CD4-positive, CD25-positive, alpha-beta regulatory T cell (primary cell): ENCODE measurements at regions not wholly inside any gene's neighbourhood (a gene's known extent, or its start where the extent isn't known, plus 50 kb on each side); places are given as distances from the start of the nearest gene placed in this dataset.

Source experiments
- ATAC-seq, 2 donors: fragments of 150-1000 bp; cut with Tn5 transposase; one replicate each; pipeline ENCODE4 v1.10.0; 2021; ENCODE audit warnings: low read depth in 2 of 2, moderate number of reproducible peaks in 2 of 2, moderate library complexity in 1 of 2
- DNase-seq, 3 donors: peaks; one replicate each; pipeline versions ENCODE4 v3.0.0 to v3.0.0-alpha.2; 2012 to 2022; ENCODE audit warnings: mixed read lengths in 1 of 3
- H3K27ac ChIP-seq: one replicate; pipeline ENCODE4 v1.7.0; 2013; ENCODE audit warnings: mild to moderate bottlenecking, low read length; ENCODE audit not compliant: insufficient read depth, poor library complexity, severe bottlenecking
- H3K27me3 ChIP-seq: one replicate; pipeline ENCODE4 v1.7.0; 2013; ENCODE audit warnings: low read length; ENCODE audit not compliant: control insufficient read depth, insufficient read depth
- H3K36me3 ChIP-seq: one replicate; pipeline ENCODE4 v1.7.0; 2013; ENCODE audit warnings: mild to moderate bottlenecking, low read length, moderate library complexity; ENCODE audit not compliant: control insufficient read depth, insufficient read depth
- H3K4me1 ChIP-seq: 2 replicates; pipeline ENCODE4 v1.7.0; 2013; ENCODE audit warnings: mild to moderate bottlenecking, low read length; ENCODE audit not compliant: insufficient read depth, control insufficient read depth, poor library complexity, severe bottlenecking
- H3K4me3 ChIP-seq: one replicate; pipeline ENCODE4 v1.7.0; 2013; ENCODE audit warnings: low read depth, mild to moderate bottlenecking, low read length, moderate library complexity
- H3K9me3 ChIP-seq, 2 experiments: 1 replicate in 1 of 2; 2 replicates in 1 of 2; pipeline ENCODE4 v1.7.0; 2013; ENCODE audit warnings: low read length in 2 of 2, mild to moderate bottlenecking in 1 of 2, moderate library complexity in 1 of 2; ENCODE audit not compliant: control insufficient read depth in 2 of 2
- H3K27ac Mint-ChIP-seq, 3 donors: one replicate each; pipeline ENCODE4 v1.8.0; 2020 to 2022; ENCODE audit warnings: mild to moderate bottlenecking in 3 of 3, mixed read lengths in 3 of 3, moderate library complexity in 2 of 3
- H3K27me3 Mint-ChIP-seq: one replicate; pipeline ENCODE4 v1.8.0; 2022; ENCODE audit warnings: mild to moderate bottlenecking, mixed read lengths
- H3K36me3 Mint-ChIP-seq: one replicate; pipeline ENCODE4 v1.8.0; 2020; ENCODE audit warnings: mixed read lengths
- H3K4me1 Mint-ChIP-seq, 4 donors: one replicate each; pipeline ENCODE4 v1.8.0; 2020 to 2022; ENCODE audit warnings: mixed read lengths in 4 of 4, mild to moderate bottlenecking in 1 of 4
- H3K4me3 Mint-ChIP-seq, 4 donors: one replicate each; pipeline ENCODE4 v1.8.0; 2020 to 2022; ENCODE audit warnings: mild to moderate bottlenecking in 4 of 4, mixed read lengths in 4 of 4, moderate library complexity in 3 of 4
- H3K9me3 Mint-ChIP-seq, 7 donors: one replicate each; pipeline ENCODE4 v1.8.0; 2020 to 2022; ENCODE audit warnings: mixed read lengths in 7 of 7, mild to moderate bottlenecking in 3 of 7, moderate library complexity in 2 of 7

- Mint-ChIP-seq H3K27ac (no peak overlapping the region), H3K27me3 (peaks cover 5% of the 10 kb centered on the region), H3K36me3 (no peaks in the 10 kb centered on the region), H3K4me1 (no peaks in the 10 kb centered on the region), H3K9me3 (peaks cover 0 to 6% (median 0%) of the 10 kb centered on the region in 7 donors), H3K4me3 (no peak overlapping the region)
- Histone ChIP-seq H3K9me3 (no peaks in the 10 kb centered on the region), H3K4me3 (no peak overlapping the region), H3K27ac (no peak overlapping the region), H3K27me3 (no peaks in the 10 kb centered on the region), H3K4me1 (no peaks in the 10 kb centered on the region), H3K36me3 (no peaks in the 10 kb centered on the region)
- peak in 1 of 3 donors; percentile 2 for DNase-seq
- ATAC-seq, result no peak
These were observed 49.9 kb upstream of the KCNH1 start for GRCh38 chr1:211183747-211184313.
